Epithelial cell of esophagus (primary cell): ENCODE measurements at regions not wholly inside any gene's neighbourhood (a gene's known extent, or its start where the extent isn't known, plus 50 kb on each side); places are given as distances from the start of the nearest gene placed in this dataset.

Experiments
- DNase-seq: peaks from one replicate; pipeline ENCODE4 v3.0.0; 2010; ENCODE audit warnings: low read depth
- H3K4me3 ChIP-seq: 2 replicates; pipeline ENCODE4 v1.5.1; 2011; ENCODE audit warnings: mild to moderate bottlenecking, low read length, control low read depth
- TF ChIP-seq, protein P1 (sequence below): IDR thresholded peaks from 2 replicates; pipeline ENCODE4 v1.5.1; 2011; ENCODE audit warnings: low read depth, mild to moderate bottlenecking, low read length, control low read depth, inconsistent platforms; ENCODE audit not compliant: insufficient read depth; ENCODE audit errors: missing control alignments

DNA sequence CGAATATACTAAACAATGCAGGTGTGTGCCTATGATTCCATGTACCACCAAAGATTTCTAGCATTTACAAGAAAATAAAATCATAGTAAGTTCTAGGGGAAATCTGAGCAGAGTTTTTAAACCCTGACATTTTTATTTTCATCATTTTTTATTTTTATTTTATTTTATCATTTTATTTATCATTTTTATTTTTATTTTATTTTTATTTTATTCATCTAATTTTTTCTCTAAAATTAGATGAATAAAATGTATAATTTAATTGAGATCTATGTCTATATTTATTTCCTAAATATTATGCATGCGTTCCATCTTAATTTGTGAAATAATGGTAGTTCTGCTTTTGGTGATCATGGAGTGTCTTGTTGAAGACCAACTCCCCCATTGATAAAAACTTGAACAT lies 257.6 kb upstream of the DOK6 start:
- no peak for DNase-seq
- H3K4me3 ChIP-seq, result no peak overlapping the region
- TF ChIP-seq, protein P1, sequence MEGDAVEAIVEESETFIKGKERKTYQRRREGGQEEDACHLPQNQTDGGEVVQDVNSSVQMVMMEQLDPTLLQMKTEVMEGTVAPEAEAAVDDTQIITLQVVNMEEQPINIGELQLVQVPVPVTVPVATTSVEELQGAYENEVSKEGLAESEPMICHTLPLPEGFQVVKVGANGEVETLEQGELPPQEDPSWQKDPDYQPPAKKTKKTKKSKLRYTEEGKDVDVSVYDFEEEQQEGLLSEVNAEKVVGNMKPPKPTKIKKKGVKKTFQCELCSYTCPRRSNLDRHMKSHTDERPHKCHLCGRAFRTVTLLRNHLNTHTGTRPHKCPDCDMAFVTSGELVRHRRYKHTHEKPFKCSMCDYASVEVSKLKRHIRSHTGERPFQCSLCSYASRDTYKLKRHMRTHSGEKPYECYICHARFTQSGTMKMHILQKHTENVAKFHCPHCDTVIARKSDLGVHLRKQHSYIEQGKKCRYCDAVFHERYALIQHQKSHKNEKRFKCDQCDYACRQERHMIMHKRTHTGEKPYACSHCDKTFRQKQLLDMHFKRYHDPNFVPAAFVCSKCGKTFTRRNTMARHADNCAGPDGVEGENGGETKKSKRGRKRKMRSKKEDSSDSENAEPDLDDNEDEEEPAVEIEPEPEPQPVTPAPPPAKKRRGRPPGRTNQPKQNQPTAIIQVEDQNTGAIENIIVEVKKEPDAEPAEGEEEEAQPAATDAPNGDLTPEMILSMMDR, result no peak

- no peak for DNase-seq
- H3K4me3 ChIP-seq, result no peak overlapping the region
- TF ChIP-seq, protein P1, result no peak
Measured at GRCh38 chr18:69152436-69152835, 248.3 kb upstream of the DOK6 start.

- TF ChIP-seq, protein P1, result no peak
- no peak for DNase-seq
- H3K4me3 ChIP-seq, result no peak overlapping the region
Measured at GRCh38 chr18:69157906-69158305, 242.8 kb upstream of the DOK6 start.

DNA sequence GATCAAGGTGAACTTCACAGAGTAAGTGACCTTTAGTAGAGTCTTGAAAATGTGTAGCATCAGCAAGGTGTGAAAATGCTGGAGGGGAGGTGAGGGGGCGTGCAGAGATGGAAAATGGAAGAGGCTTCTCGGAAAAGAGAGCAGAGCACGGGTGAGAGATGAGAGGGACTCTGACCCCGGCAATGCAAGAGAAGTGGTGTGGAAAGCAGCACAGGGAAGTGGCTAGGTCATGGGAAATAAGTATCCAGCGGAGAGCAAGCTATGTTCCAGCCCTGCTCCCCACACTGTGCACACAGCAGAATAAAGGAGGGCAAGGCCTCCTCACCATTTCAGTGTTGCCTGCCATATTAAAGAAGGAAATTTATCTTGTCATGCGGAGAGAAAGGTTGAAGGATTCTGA lies 241.7 kb upstream of the DOK6 start:
- TF ChIP-seq, protein P1, result no peak
- no peak overlapping the region for H3K4me3 ChIP-seq
- DNase-seq, result no peak

- no peak overlapping the region for H3K4me3 ChIP-seq
- TF ChIP-seq, protein P1, result no peak
- no peak for DNase-seq
Measured at GRCh38 chr18:69161383-69162028, 239.2 kb upstream of the DOK6 start.

- no peak overlapping the region for H3K4me3 ChIP-seq
- DNase-seq, result no peak
- TF ChIP-seq, protein P1, result no peak
Measured at GRCh38 chr18:69162649-69163048, 238.0 kb upstream of the DOK6 start.

DNA sequence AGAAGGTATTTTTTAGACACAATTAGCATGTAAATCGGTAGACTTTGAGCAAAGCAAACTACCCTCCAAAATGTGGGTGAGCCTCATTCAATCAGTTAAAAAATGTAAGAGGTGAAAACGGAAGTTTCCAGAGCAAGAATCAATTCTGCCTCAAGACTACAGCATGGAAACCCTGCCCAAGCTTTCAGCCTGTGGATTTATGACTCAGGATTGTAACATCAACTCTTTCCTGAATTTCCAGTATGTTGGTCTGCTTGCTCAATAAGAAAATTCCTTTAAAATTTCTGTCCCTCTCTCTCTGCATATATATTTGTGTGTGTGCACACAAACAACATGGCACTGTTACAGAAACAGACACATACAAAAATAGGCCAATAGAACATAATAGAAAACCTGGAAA lies 228.6 kb upstream of the DOK6 start:
- TF ChIP-seq, protein P1, result no peak
- peak; percentile 64 for DNase-seq
- H3K4me3 ChIP-seq, result no peak overlapping the region
